NT2/D1 (cell line): ENCODE measurements at regions not wholly inside any gene's neighbourhood (a gene's known extent, or its start where the extent isn't known, plus 50 kb on each side); places are given as distances from the start of the nearest gene placed in this dataset.

ENCODE experiments used
- SUZ12 ChIP-seq: IDR thresholded peaks from 2 replicates; pipeline ENCODE4 v1.6.1; 2011; ENCODE audit not compliant: insufficient read length, insufficient read depth; ENCODE audit errors: extremely low read depth
- YY1 ChIP-seq: IDR thresholded peaks from 2 replicates; pipeline ENCODE4 v1.6.1; 2011; ENCODE audit not compliant: insufficient read length, insufficient read depth

- TF ChIP-seq YY1 (no peak), SUZ12 (no peak)
These were observed 120.5 kb downstream of the BMP2 start for GRCh38 chr20:6887966-6888365.
